GM18520 (cell line): ENCODE measurements at regions not wholly inside any gene's neighbourhood (a gene's known extent, or its start where the extent isn't known, plus 50 kb on each side); places are given as distances from the start of the nearest gene placed in this dataset.
"Not testable (repeated sequence)": the region's sequence is repeated elsewhere in the genome, so short reads cannot be mapped to it uniquely, and the experiment has no call there.

Experiments used
- ATAC-seq: cut with Tn5 transposase; IDR thresholded peaks from one replicate; pipeline ENCODE4 v1.9.1; 2021; ENCODE audit not compliant: unreplicated experiment

GRCh38 chr6:11299421-11299784, 66.9 kb upstream of the NEDD9 start:
- ATAC-seq: not testable (repeated sequence)

- no peak for ATAC-seq
Measured at GRCh38 chr6:11298651-11299420, 66.4 kb upstream of the NEDD9 start.

- no peak for ATAC-seq
Measured at GRCh38 chr6:11297376-11297729, 64.9 kb upstream of the NEDD9 start.

GRCh38 chr6:11296449-11297375, 64.2 kb upstream of the NEDD9 start:
- ATAC-seq: no peak

- no peak for ATAC-seq
Measured at GRCh38 chr6:11295969-11296368, 63.5 kb upstream of the NEDD9 start.

- no peak for ATAC-seq
Measured at GRCh38 chr6:11294228-11294627, 61.8 kb upstream of the NEDD9 start.

GRCh38 chr6:11292594-11293236, 60.2 kb upstream of the NEDD9 start:
- ATAC-seq: no peak

GRCh38 chr6:11292091-11292490, 59.6 kb upstream of the NEDD9 start:
- no peak for ATAC-seq

GRCh38 chr6:11291582-11291981, 59.1 kb upstream of the NEDD9 start:
- no peak for ATAC-seq

GRCh38 chr6:11290027-11290426, 57.6 kb upstream of the NEDD9 start:
- no peak for ATAC-seq

GRCh38 chr6:11288065-11288464, 55.6 kb upstream of the NEDD9 start:
- no peak for ATAC-seq

- ATAC-seq: no peak
Measured at GRCh38 chr6:11284996-11285395, 52.5 kb upstream of the NEDD9 start.

- ATAC-seq: no peak
Measured at GRCh38 chr6:11283629-11284028, 51.2 kb upstream of the NEDD9 start.

GRCh38 chr6:11282875-11283274, 50.4 kb upstream of the NEDD9 start:
- no peak for ATAC-seq
